Posterior cingulate gyrus (tissue), 11 donors: ENCODE measurements at regions not wholly inside any gene's neighbourhood (a gene's known extent, or its start where the extent isn't known, plus 50 kb on each side); places are given as distances from the start of the nearest gene placed in this dataset.

ENCODE experiments used
- DNase-seq, 10 donors: peaks; one replicate each; pipeline versions ENCODE4 v3.0.0 to v3.0.0-alpha.2; 2020 to 2021; ENCODE audit warnings: mixed read lengths in 3 of 10
- intact Hi-C: fragments of 100-400 bp; cut with DNase I; formaldehyde crosslinking; loops from one replicate; pipeline ENCODE4 v1.15.1; 2023

DNA sequence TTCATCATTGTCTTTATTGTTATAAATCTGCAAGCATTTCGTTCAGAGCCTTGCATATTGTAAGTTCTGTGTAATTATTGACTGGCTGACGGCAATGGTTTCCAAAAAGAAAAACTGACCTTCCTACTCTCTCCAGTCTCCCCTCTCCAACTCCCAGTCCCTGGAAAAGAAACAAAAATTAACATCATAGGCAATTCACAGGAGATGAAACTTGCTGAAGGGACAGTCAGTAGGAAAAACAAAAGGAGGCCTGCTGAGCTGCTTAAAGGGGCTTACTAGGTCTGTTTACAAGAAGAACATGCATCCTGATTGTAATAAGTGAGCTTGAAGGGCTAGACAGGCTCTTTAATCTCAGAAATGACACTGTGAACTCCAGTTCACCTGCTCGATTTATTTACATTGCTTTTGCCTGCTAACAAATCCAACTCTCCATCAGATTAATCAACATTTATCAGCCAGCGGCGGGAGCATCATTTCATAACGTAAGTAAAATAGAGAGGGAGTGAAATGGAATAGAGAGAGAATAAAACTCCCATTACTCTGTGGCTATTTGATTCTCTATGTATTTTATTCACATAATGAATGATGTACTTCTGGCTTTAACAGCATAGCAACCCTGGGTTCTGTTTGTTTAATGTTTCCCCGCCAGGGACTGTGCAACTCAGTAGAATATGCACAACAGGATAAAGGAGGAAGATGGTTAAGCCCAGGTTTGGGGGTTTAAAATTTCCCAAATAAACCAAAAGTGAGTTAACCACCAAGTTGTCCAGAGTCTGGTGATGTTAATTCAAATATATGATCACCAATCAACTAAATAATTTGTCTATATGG, 256.7 kb upstream of the SETBP1 start:
- no peak for DNase-seq
- intact Hi-C loops, result no loop called here

DNA sequence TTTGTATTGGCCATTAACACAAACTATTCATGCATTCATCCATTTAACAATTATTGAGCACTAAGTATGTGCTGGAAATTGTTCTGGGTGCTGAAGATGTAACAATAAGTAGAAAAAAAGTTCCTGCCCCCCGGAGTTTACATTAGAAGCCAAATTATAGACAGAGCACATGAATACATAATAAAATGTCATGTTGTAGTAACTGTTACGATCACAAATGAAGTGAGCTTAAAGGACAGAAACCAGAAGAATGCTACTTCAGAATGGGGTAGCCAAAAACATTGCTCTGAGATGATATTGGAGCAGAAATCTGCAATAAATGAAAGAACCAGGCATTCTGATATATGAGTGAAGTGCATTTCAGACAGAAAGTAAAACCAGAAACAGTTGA, 256.0 kb upstream of the SETBP1 start:
- intact Hi-C loops, result no loop called here
- no peak for DNase-seq

DNA sequence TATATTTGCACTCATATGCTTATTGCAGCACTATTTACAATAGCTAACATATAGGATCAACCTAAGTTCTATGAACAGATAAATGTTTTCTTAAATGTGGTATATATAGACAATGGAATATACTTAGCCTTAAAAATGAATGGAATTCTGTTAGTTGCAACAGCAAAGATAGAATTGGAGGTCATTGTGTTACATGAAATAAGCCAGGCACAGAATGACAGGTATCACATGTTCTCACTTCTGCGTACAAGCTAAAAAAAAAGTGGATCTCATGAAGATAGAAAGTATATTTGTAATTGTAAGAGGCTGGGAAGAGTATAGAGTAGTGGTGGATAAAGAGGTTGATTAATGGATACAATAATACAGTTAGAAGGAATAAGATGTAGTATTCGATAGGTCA, 255.5 kb upstream of the SETBP1 start:
- no peak for DNase-seq
- intact Hi-C loops, result no loop called here

DNA sequence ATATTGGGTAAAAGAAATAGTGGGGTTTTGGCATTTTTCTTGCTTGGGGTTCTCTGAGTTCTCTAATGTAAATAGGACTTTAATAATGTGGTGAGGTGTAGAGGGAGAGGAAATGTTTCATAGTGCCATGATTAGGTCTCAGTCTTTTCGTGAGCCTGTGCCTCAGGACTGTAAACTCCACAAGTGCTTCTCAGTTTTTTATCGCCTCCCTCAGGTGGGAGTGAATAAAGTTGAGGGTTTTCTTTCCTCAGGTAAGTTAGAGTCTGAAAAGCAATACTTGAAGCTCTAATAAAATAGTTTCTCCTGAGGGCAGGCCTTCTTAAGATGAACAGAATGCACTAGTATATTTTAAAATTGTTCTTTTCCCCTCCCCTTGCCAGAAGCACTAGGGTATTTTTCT, 243.1 kb upstream of the SETBP1 start:
- no peak for DNase-seq
- intact Hi-C loops, result no loop called here

DNA sequence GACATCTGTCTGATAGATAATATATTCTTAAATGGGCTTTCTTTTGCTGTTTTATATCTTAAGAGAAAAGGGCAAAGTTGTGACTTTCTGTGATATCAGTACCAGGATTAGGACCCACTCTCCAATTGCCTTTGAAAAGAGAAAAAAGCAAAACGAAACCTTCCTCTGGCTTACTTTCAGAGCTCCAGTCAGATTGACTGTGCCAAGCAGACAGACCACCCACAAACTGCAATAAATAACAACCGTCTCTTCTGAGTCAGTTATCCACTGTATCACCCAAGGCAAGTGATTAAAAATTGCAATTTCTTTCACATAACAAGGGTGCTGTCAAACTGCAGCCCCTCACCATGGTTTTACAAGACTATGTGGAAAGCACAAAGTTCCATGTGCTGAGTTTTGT, 230.5 kb upstream of the SETBP1 start:
- DNase-seq, result no peak

DNA sequence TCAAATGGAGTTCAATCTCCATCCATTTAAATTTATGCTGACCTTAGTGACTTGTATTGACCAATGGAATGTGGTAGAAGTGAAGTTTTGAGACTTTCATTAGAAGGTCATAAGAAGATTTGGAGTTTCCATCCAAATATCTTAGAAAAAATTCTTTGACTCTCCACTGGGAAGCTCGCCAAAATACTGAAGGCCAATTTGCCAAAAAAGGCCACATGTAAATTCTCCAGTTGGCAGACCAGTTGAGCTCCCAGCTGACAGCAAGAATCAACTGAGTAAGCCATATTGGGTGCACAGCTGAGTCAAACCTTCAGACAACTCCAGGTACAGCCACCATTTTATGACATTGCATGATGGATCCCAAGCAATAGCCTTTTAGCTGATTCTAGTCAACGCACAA, 228.3 kb upstream of the SETBP1 start:
- intact Hi-C loops, result no loop called here
- DNase-seq, result no peak

More for the DNA sequence above, 230.5 kb upstream of the SETBP1 start:
- intact Hi-C loops, result no loop called here

DNA sequence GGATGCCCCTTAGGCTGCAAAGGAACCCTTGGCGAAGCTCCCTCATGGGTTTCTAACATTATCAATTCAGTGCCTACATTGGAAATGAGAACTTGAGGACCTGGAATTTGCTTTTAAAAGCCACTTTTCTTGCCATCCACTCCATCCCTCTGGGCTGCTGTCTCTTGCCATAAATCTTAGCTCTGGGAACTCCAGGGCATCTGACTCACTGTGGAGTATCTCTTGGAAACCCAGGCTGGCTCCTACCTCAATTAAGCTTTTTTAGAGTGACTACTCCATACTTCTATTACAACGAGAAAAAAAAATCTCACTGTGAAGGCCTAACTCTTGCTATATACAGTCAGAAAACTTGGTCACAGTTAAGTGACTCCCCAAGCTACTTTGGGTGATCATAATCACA, 227.2 kb upstream of the SETBP1 start:
- intact Hi-C loops, result no loop called here
- DNase-seq, result no peak

DNA sequence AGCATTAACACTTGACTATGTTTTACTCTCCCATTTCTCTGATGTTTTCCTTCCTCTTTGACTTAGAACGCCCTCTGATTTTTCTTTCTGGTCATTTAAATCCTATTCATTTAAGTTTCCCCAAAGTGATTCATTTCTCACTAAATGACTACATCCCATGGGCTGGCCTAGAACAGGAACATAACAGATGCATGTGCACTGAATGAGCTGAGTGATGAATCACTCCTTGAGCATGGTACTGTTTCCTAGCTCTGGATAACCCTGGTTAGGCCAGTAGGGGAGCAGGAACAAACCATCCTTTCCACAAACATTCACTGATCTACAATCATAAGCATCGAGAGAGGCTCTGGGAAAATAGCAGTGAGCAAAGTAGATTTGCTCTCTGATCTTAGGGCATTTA, 221.9 kb upstream of the SETBP1 start:
- intact Hi-C loops, result no loop called here
- no peak for DNase-seq

DNA sequence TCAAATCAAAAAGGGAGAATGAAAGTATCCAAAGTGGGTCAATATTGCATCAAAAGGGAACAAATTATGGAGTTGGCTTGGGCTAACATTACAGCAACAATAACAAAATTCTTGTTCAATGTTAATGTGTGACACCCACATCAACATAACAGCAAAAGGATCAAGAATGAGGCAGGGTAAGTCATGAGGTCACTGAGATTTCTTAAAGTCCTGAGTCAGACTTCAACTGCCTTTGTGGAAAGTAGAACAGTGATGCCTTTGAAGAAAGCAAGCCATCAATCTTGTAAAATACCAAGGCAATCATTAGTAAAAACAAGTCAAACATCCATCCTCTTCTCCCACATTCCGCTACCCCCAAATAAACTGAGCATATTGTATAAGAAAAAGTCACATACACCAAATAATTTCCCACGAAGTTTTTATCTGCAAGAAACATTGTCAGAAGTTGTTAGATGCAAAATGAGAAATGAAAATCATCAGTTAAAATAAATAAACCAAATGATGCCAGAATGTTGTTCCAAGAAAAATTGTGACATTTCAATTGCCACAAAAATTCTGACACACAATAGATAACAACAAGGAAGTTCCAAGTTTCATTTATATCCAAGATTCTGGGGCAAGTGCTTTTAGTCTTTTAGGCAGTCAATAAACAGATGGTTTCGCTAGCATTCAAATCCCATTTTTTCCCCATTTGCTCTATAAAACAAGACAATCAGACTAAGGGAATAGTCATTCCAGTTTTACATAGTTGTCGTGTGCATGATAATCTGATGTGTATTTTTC, 216.1 kb upstream of the SETBP1 start:
- intact Hi-C loops, result no loop called here
- no peak for DNase-seq

DNA sequence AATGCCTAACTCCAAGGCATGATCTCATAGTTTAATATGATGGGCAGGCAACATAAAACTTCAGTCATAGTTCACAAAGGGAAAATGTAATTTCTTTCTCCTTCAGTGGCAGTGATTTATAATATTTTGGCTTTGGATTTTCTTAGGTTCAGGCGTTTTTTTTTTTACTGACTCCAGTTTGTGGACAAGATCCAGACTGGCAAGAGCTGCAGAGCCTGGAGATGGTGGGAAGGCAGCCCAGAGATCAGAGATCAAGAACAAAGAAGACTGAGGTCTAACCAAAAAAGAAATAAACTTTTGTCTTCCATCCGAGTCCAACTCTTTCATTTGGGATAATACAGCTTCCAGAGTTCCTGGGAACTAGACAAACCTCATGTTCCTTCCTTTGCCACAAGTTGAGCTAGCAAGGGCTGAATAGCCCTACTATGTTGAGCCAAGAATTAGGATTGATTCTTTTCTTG, 215.3 kb upstream of the SETBP1 start:
- no peak for DNase-seq
- intact Hi-C loops, result no loop called here

DNA sequence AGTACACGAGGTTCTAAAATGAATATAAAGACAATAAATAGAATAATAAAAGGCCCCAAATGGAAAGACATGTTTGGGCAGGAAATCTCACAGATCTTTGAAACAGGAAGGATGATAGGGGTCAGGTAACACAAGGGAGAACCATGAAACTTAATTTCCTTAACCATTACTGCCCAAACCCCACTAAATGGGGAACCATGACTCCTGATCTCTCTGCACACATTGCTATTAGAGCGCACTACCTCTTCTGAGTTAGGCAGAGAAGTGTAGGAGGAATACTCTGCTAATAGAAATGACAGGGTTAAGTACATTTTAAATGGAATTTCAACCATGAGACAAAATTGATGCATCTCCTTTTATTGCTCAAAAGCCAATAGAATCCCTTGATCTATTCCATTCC, 213.7 kb upstream of the SETBP1 start:
- no peak for DNase-seq
- intact Hi-C loops, result no loop called here

DNA sequence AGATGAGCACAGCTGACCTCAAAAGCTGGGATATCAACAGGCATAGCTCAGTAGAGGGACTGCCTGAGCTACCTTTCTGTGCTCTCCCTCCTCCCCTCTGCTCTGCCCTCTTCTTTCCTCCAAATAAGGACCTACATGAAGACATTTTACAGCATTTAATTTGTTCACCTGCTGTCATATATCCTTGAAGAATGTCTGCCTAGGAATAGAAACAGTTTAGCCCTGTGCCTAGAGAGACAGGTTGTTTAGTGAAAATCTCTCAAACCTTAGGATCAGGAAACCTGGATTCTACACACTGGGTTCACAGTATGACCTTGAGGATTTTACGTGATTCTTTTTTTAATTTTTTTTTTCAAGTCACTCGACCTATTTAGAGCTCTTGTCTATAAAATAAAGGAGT, 213.0 kb upstream of the SETBP1 start:
- no peak for DNase-seq
- intact Hi-C loops, result no loop called here

DNA sequence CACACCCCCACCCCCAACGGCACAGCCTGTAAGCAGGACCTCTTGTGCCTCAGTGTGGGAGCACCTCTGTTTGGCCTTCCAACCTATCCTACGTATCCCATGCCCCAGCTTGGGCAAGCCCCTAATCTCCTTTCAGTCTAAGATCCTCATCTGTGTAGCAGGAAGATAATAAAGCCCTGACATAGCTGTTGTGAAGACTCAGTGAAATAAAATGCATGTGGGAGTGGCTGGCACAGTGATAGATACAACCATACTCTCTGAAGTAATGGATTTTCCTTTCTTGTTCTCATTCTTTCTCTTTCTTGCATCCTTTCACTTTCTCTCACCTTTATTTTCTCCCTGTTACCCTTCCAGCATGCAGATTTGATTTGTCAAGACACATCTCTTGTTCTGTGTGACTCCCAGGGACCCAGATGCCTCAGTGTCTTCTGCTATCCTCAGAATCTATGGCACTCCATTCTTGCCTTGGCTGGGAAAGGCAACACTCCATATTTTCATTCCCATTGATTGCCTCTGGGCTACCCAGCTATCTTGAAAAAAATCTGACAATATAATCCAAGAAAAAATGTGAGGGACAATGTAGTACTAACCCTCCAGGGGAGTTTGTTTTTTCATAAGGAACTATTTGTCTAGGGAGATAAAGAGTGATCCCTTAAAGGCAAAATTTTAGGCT, 207.2 kb upstream of the SETBP1 start:
- intact Hi-C loops, result no loop called here
- DNase-seq, result no peak

DNA sequence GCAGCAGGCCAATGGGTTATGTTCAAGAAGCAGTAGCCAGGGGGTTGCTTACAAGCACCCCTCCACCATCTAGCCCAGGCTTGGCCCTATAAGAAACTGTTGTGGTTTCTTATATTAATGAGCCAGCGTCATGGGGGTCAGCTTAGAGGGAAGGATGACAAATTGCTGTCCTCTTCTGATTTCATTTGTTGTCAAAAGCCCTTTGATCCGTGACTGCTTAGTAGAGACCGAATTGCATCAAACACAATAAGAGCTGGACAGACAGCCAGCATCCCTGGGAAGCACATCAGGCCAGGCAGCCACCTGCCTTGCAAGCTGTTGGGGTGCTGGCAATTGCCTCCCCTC, 206.6 kb upstream of the SETBP1 start:
- intact Hi-C loops, result no loop called here

DNA sequence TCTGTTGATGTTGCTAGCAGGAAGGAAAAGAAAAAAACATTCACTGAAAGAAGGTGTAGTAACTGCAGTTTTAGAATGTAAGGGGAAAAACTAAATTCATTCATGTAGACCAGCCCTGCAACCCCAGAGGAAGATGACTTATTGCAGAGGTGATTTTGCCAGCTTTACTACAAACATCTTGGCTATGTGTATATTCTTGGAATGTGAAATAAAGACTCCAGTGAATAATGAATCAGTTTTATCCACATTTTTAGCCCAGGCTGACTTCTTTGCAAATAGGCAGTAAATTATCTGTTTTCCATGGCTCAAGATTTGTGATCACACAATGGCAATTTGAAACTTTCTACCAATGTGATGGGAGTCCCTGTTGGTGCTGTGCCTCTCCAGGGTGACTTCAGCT, 206.1 kb upstream of the SETBP1 start:
- intact Hi-C loops, result no loop called here
- DNase-seq, result no peak

More for the DNA sequence above, 206.6 kb upstream of the SETBP1 start:
- DNase-seq, result no peak

DNA sequence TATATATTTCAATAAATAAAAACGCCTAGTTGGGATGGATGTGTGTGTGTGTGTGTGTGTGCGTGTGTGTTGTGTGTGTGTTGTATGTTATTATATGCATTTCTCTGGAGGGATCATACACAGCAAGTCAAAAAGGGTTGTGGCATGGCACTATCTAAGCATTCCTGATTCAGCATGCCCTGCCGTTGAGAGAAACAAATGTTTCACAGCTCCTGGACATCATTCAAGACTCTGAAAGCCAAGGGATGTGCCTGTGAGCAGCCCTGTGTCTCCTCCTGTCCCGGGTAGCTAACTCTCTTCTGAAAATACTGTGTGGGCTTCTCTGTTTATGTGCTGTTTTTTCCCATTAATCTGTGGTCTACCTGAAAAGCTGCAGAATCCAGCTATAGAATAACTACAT, 197.9 kb upstream of the SETBP1 start:
- intact Hi-C loops, result no loop called here
- DNase-seq, result no peak

DNA sequence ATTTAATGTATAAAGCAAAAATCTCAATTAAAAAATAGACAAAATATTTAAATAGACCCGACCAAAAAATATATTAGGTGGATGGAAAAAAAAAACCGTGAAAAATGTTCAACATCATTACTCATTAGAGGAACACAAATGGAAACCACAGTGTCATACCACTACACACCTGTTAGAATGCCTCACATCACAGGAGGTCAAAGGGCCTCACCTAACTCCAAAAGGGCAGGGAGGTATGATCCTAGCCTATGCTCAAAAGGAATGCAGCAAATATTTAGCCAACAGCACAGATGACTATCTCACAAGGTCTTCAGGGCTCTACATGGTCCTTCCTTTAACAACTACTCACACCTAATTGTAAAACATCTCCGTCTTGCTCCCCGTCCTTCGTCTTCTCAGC, 185.5 kb upstream of the SETBP1 start:
- DNase-seq, result no peak
- intact Hi-C loops, result no loop called here

DNA sequence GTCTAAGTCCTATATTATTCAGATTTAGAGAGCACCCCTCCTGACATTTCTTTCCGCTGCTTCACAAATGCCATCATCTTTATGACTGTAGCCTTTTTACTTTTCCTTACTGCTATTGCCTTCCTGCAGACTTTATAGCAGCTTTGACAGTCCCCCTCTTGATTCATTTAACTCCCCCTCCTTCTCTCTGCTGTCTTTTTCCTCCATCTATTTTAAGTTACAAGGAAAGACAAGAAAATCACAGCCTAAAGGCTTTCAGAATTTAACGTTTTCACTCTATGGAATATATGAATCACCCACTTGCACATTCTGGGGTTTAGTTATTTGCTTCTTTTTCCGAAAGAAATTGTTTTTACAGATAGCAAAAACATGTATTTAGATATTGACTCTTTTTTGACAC, 183.4 kb upstream of the SETBP1 start:
- DNase-seq, result no peak
- intact Hi-C loops, result no loop called here

DNA sequence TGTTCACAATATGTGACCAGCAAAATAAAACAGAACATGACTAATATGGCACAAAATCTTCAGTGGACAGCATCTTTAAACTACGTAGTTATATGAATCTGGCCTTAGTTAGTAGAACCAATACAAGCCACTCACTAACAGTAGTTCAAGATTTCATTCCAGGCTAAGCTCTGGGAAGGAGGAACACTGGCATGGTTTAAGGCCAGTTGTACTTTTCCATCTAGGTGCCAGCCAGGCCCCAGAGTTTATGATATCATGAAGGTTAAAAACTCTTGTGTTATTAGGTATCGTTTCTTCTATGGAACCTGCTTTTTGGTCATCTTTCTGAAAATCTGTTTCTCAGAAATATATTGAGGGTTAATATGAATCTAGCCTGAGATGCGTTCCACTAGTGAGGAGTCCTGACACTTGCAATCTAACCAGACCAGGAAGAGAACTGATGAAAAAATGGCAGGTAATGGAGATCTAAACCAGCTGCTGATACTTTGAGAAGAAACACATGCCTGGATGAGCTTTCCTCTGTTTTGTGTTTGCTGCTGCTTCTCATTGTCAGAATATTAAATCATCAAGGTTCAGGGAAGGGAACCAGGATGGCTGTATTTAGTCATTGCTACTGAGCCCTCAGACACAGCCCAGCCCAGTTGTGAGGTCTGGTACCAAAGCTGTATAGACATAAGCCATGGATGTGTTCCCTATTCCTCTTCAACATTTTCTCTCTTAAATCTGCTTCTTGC, 182.8 kb upstream of the SETBP1 start:
- no peak for DNase-seq
- intact Hi-C loops, result no loop called here

DNA sequence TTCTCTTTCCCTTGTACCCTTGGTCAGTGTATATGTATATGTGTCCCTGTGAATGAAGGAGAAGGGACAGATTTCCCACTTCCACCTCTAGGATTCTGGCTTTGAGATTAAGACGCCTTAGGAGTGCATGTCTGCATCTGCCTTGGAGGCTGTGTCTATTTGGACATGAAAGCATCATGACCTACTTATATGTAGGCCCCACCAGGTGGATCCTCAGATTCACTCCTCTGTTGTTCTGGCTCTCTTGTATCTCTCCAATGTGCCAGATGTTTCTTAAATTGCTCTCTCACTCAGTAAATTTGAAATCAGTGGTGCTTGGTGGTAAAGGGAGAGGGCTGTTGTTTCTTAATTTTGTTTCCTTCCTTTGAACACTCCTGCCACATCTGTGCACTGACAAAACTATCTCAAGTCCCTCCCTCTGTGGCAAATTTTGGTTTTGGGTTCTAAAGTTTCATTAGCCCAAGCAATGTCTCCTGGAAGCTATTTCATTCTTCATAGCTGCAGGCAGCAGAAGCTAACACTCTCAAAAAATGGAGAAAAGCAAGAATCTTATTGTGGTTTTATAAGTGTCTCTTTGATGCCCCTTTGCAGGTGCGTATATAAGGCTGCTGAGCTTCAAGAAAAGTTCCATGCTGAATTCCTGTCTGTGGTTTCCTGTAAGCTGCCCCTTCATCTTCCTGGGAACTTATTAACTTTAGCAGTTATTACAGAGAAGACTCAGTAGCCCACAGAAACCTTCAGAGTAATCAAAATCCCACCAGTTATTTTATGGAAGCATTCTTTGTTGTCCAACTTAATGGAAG, 179.7 kb upstream of the SETBP1 start:
- intact Hi-C loops, result no loop called here
- DNase-seq, result no peak
